Vagina (tissue), 2 donors: ENCODE measurements at regions not wholly inside any gene's neighbourhood (a gene's known extent, or its start where the extent isn't known, plus 50 kb on each side); places are given as distances from the start of the nearest gene placed in this dataset.

Source experiments
- DNase-seq, 2 donors: peaks; one replicate each; pipeline ENCODE4 v3.0.0-alpha.2; 2017; ENCODE audit errors: extremely low spot score in 2 of 2
- H3K27ac ChIP-seq: fragments of 200-600 bp; sonication (generic); one replicate; pipeline ENCODE4 v1.5.1; 2019
- H3K27me3 ChIP-seq: fragments of 200-600 bp; sonication (generic); one replicate; pipeline ENCODE4 v1.5.1; 2019
- H3K36me3 ChIP-seq, 2 donors: fragments of 200-600 bp; sonication (generic); one replicate each; pipeline ENCODE4 v1.5.1; 2017 to 2019
- H3K4me1 ChIP-seq: fragments of 200-600 bp; sonication (generic); one replicate; pipeline ENCODE4 v1.5.1; 2019
- H3K4me3 ChIP-seq, 2 donors: fragments of 200-600 bp; sonication (generic); 1 replicate in 1 of 2; 2 replicates in 1 of 2; pipeline ENCODE4 v1.5.1; 2016 to 2019
- H3K9me3 ChIP-seq: fragments of 200-600 bp; sonication (generic); one replicate; pipeline ENCODE4 v1.5.1; 2019
- CTCF ChIP-seq, 3 experiments: fragments of 450-650 bp in 2 of 3; fragments of 200-600 bp in 1 of 3; sonication (generic) in 1 of 3; IDR thresholded peaks; one replicate each; pipeline ENCODE4 v1.5.1; 2017 to 2019; ENCODE audit warnings: antibody characterized with exemption in 3 of 3, mild to moderate bottlenecking in 2 of 3, moderate library complexity in 2 of 3
- POLR2A ChIP-seq, 2 donors: fragments of 450-650 bp; IDR thresholded peaks; one replicate each; pipeline ENCODE4 v1.6.1; 2017; ENCODE audit warnings: antibody characterized with exemption in 2 of 2, mild to moderate bottlenecking in 2 of 2, moderate library complexity in 2 of 2
- POLR2AphosphoS5 ChIP-seq, 2 donors: sonication (generic); formaldehyde crosslinking; IDR thresholded peaks; one replicate each; pipeline ENCODE4 v1.9.0; 2017; ENCODE audit warnings: antibody characterized with exemption in 2 of 2, mild to moderate bottlenecking in 2 of 2, low read depth in 1 of 2; ENCODE audit not compliant: insufficient read depth in 1 of 2
- intact Hi-C: fragments of 100-400 bp; cut with DNase I; formaldehyde crosslinking; loops from one replicate; pipeline ENCODE4 v1.15.1; 2023

DNA sequence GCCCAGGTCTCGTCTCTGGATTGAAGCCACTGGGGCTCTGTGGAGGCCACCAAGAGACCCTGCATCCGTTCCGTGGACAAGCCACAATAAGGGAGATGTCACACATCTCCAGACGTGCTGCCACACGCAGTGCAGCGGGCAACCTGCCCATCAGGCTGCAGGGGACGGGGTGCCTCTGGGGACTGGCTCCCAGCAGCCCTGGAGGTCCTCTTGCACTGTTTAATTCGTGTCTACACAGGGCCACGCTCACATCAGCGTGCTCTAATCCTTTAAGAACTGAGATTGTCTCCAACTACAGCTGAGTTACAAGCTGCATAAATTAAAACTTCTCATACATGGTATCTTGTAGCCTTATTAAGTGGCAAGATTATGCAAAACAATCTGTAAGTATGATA, 1232.2 kb downstream of the BRD1 start:
- no peak overlapping the region for H3K4me3 ChIP-seq
- no peaks in the 10 kb centered on the region for H3K27me3 ChIP-seq
- no peak overlapping the region for H3K27ac ChIP-seq
- no peak for DNase-seq
- no peaks in the 10 kb centered on the region for H3K9me3 ChIP-seq
- no peak for TF ChIP-seq POLR2AphosphoS5 (IDR thresholded peaks at IDR 0.05; ENCODE audit: insufficient read depth in 1 of 2, low read depth in 1 of 2)
- TF ChIP-seq POLR2A (IDR thresholded peaks at IDR 0.05), result no peak
- TF ChIP-seq CTCF (IDR thresholded peaks at IDR 0.05), result no peak
- no peaks in the 10 kb centered on the region for H3K4me1 ChIP-seq
- intact Hi-C loops, result no loop called here
- H3K36me3 ChIP-seq, result no peaks in the 10 kb centered on the region

- intact Hi-C loops, result no loop called here
- no peak for DNase-seq
- no peak overlapping the region for H3K27ac ChIP-seq
- TF ChIP-seq CTCF (IDR thresholded peaks at IDR 0.05), result no peak
- no peak for TF ChIP-seq POLR2AphosphoS5 (IDR thresholded peaks at IDR 0.05; ENCODE audit: insufficient read depth in 1 of 2, low read depth in 1 of 2)
- no peak for TF ChIP-seq POLR2A (IDR thresholded peaks at IDR 0.05)
- H3K27me3 ChIP-seq, result no peaks in the 10 kb centered on the region
- no peaks in the 10 kb centered on the region for H3K4me1 ChIP-seq
- H3K9me3 ChIP-seq, result no peaks in the 10 kb centered on the region
- no peak overlapping the region for H3K4me3 ChIP-seq
- no peaks in the 10 kb centered on the region for H3K36me3 ChIP-seq
Observed at GRCh38 chr22:48594757-48595510, 1232.7 kb downstream of the BRD1 start.

DNA sequence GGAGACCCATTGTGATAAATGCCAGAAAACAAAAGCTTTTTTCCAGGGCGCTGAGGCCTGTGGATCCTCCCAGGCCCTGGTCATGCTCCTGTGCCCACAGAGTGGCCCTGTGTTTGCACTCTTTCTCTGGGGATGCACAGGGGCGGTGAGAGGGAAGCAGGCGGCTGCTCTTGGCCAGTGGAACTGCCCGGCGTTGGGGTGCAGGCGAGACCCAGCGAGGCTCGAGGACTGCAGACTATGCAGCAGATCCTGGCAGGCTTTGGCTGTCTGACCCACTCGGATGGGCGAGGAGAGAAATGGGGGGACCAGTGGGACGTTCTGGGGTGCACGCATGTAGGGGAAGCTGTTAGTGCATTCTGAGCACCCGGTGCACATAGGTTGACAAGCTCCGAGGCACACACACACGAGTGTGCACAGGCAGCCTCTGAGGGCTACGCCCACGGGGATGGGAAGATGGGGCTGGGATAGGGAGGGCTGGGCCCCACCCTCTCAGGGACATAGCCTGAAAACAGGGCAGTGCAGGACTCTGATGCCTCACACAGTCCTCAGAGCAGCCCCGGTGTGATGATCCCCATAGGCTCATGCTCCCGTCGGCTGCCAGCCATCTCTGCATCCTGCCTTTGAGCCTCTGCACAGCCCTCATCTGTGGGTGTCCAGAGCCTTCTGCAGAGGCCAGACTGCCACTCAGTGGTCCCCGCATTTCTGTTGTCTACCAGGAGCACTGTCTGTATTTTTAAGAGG, 1233.5 kb downstream of the BRD1 start:
- Histone ChIP-seq H3K27ac (no peak overlapping the region), H3K27me3 (no peaks in the 10 kb centered on the region), H3K9me3 (no peaks in the 10 kb centered on the region), H3K4me3 (no peak overlapping the region), H3K36me3 (no peaks in the 10 kb centered on the region), H3K4me1 (no peaks in the 10 kb centered on the region)
- DNase-seq, result no peak
- TF ChIP-seq POLR2A (IDR thresholded peaks at IDR 0.05) (no peak), POLR2AphosphoS5 (IDR thresholded peaks at IDR 0.05; ENCODE audit: insufficient read depth in 1 of 2, low read depth in 1 of 2) (no peak), CTCF (IDR thresholded peaks at IDR 0.05) (no peak)
- intact Hi-C loops, result no loop called here

GRCh38 chr22:48593551-48593950, 1234.1 kb downstream of the BRD1 start:
- DNase-seq, result no peak
- intact Hi-C loops, result no loop called here
- H3K9me3 ChIP-seq, result no peaks in the 10 kb centered on the region
- H3K27ac ChIP-seq, result no peak overlapping the region
- H3K36me3 ChIP-seq, result no peaks in the 10 kb centered on the region
- H3K27me3 ChIP-seq, result no peaks in the 10 kb centered on the region
- H3K4me3 ChIP-seq, result no peak overlapping the region
- TF ChIP-seq CTCF (IDR thresholded peaks at IDR 0.05), result no peak
- no peak for TF ChIP-seq POLR2A (IDR thresholded peaks at IDR 0.05)
- no peak for TF ChIP-seq POLR2AphosphoS5 (IDR thresholded peaks at IDR 0.05; ENCODE audit: insufficient read depth in 1 of 2, low read depth in 1 of 2)
- H3K4me1 ChIP-seq, result no peaks in the 10 kb centered on the region

DNA sequence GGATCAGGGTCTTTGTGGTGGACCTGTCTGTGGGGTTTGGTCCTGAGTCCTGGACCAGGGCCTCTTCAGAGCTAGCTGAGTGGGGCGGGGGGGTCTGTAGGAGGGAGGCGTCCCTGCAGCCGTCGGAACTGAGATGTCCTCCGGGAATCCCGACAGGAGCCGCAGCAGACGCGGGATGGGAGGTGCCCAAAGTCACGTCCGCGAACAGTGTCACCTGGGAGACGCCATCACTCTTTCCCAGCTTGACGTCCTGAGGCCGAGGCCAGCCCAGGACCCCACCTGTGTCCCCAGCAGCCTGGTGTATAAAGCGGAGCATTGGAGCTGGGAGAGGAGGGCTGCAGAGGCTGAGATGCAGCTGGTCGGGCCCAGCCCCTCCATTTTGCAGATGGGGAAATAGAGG, 1234.7 kb downstream of the BRD1 start:
- TF ChIP-seq CTCF (IDR thresholded peaks at IDR 0.05) (no peak), POLR2AphosphoS5 (IDR thresholded peaks at IDR 0.05; ENCODE audit: insufficient read depth in 1 of 2, low read depth in 1 of 2) (no peak), POLR2A (IDR thresholded peaks at IDR 0.05) (no peak)
- no peaks in the 10 kb centered on the region for H3K9me3 ChIP-seq
- H3K4me3 ChIP-seq, result no peak overlapping the region
- DNase-seq, result no peak
- no peak overlapping the region for H3K27ac ChIP-seq
- no peaks in the 10 kb centered on the region for H3K27me3 ChIP-seq
- H3K36me3 ChIP-seq, result no peaks in the 10 kb centered on the region
- intact Hi-C loops, result no loop called here
- no peaks in the 10 kb centered on the region for H3K4me1 ChIP-seq
